PC-9 (cell line): ENCODE measurements at regions not wholly inside any gene's neighbourhood (a gene's known extent, or its start where the extent isn't known, plus 50 kb on each side); places are given as distances from the start of the nearest gene placed in this dataset.

Experiments
- BruUV-seq: library from RNA; stranded (reverse); fragments of 400-500 nt; replicated peaks from 2 replicates; lab custom pipeline; 2021; lab: Mats Ljungman, UMichigan
- CTCF ChIA-PET: fragments of 300-600 bp; sonication (Branson Sonifier 250); formaldehyde crosslinking; loops from one replicate; lab custom pipeline; 2022; ENCODE audit warnings: antibody characterized with exemption; lab: Charles Lee
- POLR2A ChIA-PET: fragments of 300-600 bp; sonication (Branson Sonifier 250); formaldehyde crosslinking; loops from one replicate; lab custom pipeline; 2022; ENCODE audit warnings: antibody characterized with exemption; ENCODE audit not compliant: unreplicated experiment; lab: Charles Lee
- DNase-seq, 2 experiments: peaks; one replicate each; pipeline versions ENCODE4 v3.0.0 to v3.0.0-alpha.2; 2015 to 2022; ENCODE audit warnings: mixed read lengths in 1 of 2
- H2AFZ ChIP-seq: fragments of 200-600 bp; sonication (generic); 2 replicates; pipeline ENCODE4 v1.8.1; 2017; ENCODE audit warnings: antibody characterized with exemption
- H3F3A ChIP-seq: fragments of 200-600 bp; sonication (generic); 2 replicates; pipeline ENCODE4 v1.8.1; 2017; ENCODE audit warnings: antibody characterized with exemption, mild to moderate bottlenecking, low read depth; ENCODE audit not compliant: insufficient read depth
- H3K27ac ChIP-seq: fragments of 200-600 bp; sonication (generic); 2 replicates; pipeline ENCODE4 v1.6.1; 2016; ENCODE audit warnings: mixed run types
- H3K27me3 ChIP-seq: fragments of 200-600 bp; sonication (generic); 2 replicates; pipeline ENCODE4 v1.6.1; 2016; ENCODE audit warnings: low read depth, mixed run types; ENCODE audit not compliant: insufficient read depth
- H3K36me3 ChIP-seq: fragments of 200-600 bp; sonication (generic); 2 replicates; pipeline ENCODE4 v1.6.1; 2016; ENCODE audit warnings: low read depth, mixed run types
- H3K4me1 ChIP-seq: fragments of 200-600 bp; sonication (generic); replicated peaks from 2 replicates; pipeline ENCODE4 v1.6.1; 2016; ENCODE audit warnings: mixed run types; ENCODE audit not compliant: insufficient read depth
- H3K4me2 ChIP-seq: fragments of 200-600 bp; sonication (generic); 2 replicates; pipeline ENCODE4 v1.6.1; 2017; ENCODE audit warnings: mixed run types
- H3K4me3 ChIP-seq: fragments of 200-600 bp; sonication (generic); 2 replicates; pipeline ENCODE4 v1.6.1; 2016; ENCODE audit warnings: mixed run types
- H3K79me2 ChIP-seq: fragments of 200-600 bp; sonication (generic); 2 replicates; pipeline ENCODE4 v1.6.1; 2017; ENCODE audit warnings: low read depth, mixed run types
- H3K9me2 ChIP-seq: fragments of 200-600 bp; sonication (generic); 2 replicates; pipeline ENCODE4 v1.8.1; 2017; ENCODE audit warnings: mild to moderate bottlenecking; ENCODE audit not compliant: insufficient read depth
- H3K9me3 ChIP-seq: fragments of 200-600 bp; sonication (generic); 2 replicates; pipeline ENCODE4 v1.8.1; 2016; ENCODE audit warnings: low read depth; ENCODE audit not compliant: insufficient read depth
- H4K20me1 ChIP-seq: fragments of 200-600 bp; sonication (generic); 2 replicates; pipeline ENCODE4 v1.8.1; 2017; ENCODE audit not compliant: insufficient read depth
- EZH2 ChIP-seq: fragments of 200-600 bp; sonication (generic); IDR thresholded peaks from 2 replicates; pipeline ENCODE4 v1.8.0; 2017; ENCODE audit warnings: antibody characterized with exemption, low read depth
- intact Hi-C: fragments of 100-400 bp; cut with micrococcal nuclease; formaldehyde crosslinking; loops from one replicate; pipeline ENCODE4 v1.10.0; 2022; ENCODE audit not compliant: unreplicated experiment
- TF ChIP-seq, protein P1 (sequence below): fragments of 200-600 bp; sonication (generic); conservative IDR thresholded peaks from 2 replicates; pipeline ENCODE4 v1.6.1; 2017; ENCODE audit warnings: mixed run types, antibody characterized with exemption, mild to moderate bottlenecking, moderate library complexity

GRCh38 chr5:101788797-101789196 lies 507.3 kb downstream of the SLCO4C1 start:
- no peaks in the 10 kb centered on the region for H3K79me2 ChIP-seq
- no TSS peak for BruUV-seq
- no peak overlapping the region for H3K27ac ChIP-seq
- no peak overlapping the region for H3K4me3 ChIP-seq
- DNase-seq = no peak
- H3K36me3 ChIP-seq = no peaks in the 10 kb centered on the region
- CTCF ChIA-PET = no interaction called here
- H4K20me1 ChIP-seq = no peaks in the 10 kb centered on the region
- no peaks in the 10 kb centered on the region for H3K27me3 ChIP-seq
- intact Hi-C loops = no loop called here
- H3K4me1 ChIP-seq = no peaks in the 10 kb centered on the region
- TF ChIP-seq EZH2 = no peak
- H2AFZ ChIP-seq = no peak overlapping the region
- no peaks in the 10 kb centered on the region for H3K9me3 ChIP-seq
- peaks cover 6% of the 10 kb centered on the region; the same call in 1 of the 2 replicates for H3K9me2 ChIP-seq
- H3K4me2 ChIP-seq = no peak overlapping the region
- H3F3A ChIP-seq = no peaks in the 10 kb centered on the region
- POLR2A ChIA-PET = no interaction called here

GRCh38 chr5:101785090-101785489 lies 511.0 kb downstream of the SLCO4C1 start:
- TF ChIP-seq, protein P1, sequence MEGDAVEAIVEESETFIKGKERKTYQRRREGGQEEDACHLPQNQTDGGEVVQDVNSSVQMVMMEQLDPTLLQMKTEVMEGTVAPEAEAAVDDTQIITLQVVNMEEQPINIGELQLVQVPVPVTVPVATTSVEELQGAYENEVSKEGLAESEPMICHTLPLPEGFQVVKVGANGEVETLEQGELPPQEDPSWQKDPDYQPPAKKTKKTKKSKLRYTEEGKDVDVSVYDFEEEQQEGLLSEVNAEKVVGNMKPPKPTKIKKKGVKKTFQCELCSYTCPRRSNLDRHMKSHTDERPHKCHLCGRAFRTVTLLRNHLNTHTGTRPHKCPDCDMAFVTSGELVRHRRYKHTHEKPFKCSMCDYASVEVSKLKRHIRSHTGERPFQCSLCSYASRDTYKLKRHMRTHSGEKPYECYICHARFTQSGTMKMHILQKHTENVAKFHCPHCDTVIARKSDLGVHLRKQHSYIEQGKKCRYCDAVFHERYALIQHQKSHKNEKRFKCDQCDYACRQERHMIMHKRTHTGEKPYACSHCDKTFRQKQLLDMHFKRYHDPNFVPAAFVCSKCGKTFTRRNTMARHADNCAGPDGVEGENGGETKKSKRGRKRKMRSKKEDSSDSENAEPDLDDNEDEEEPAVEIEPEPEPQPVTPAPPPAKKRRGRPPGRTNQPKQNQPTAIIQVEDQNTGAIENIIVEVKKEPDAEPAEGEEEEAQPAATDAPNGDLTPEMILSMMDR = no peak
- no peak for TF ChIP-seq EZH2
- Histone ChIP-seq H3K27ac (no peak overlapping the region), H3K9me3 (no peaks in the 10 kb centered on the region), H3K27me3 (no peaks in the 10 kb centered on the region), H2AFZ (no peak overlapping the region), H4K20me1 (no peaks in the 10 kb centered on the region), H3K36me3 (no peaks in the 10 kb centered on the region), H3K9me2 (peaks cover 6% of the 10 kb centered on the region; the same call in 1 of the 2 replicates), H3K4me1 (no peaks in the 10 kb centered on the region), H3K4me3 (no peak overlapping the region), H3K79me2 (no peaks in the 10 kb centered on the region), H3F3A (no peaks in the 10 kb centered on the region), H3K4me2 (no peak overlapping the region)
- no peak for DNase-seq
- no TSS peak for BruUV-seq
- ChIA-PET POLR2A (no interaction called here), CTCF (no interaction called here)
- intact Hi-C loops = no loop called here

- ChIA-PET POLR2A (interaction anchor here (0.7 kb wide), 1 partner anchor 723 kb away, joined by 3 read pairs; no protein-coding TSS in a partner anchor), CTCF (no interaction called here)
- no peak overlapping the region; the same call in 1 of the 2 replicates for H3K4me2 ChIP-seq
- H2AFZ ChIP-seq = no peak overlapping the region
- H3K9me2 ChIP-seq = peaks cover 6% of the 10 kb centered on the region; the same call in 1 of the 2 replicates
- H3K27me3 ChIP-seq = no peaks in the 10 kb centered on the region
- intact Hi-C loops = no loop called here
- no peaks in the 10 kb centered on the region for H3K79me2 ChIP-seq
- H3K4me1 ChIP-seq = no peaks in the 10 kb centered on the region
- no peaks in the 10 kb centered on the region for H3F3A ChIP-seq
- no peak overlapping the region for H3K4me3 ChIP-seq
- no peak overlapping the region for H3K27ac ChIP-seq
- no TSS peak for BruUV-seq
- no peak for TF ChIP-seq EZH2
- TF ChIP-seq, protein P1 = no peak
- no peaks in the 10 kb centered on the region for H4K20me1 ChIP-seq
- H3K36me3 ChIP-seq = no peaks in the 10 kb centered on the region
- H3K9me3 ChIP-seq = no peaks in the 10 kb centered on the region
- peak in 1 of 2 experiments; percentile 1 for DNase-seq
These were observed 512.7 kb downstream of the SLCO4C1 start for GRCh38 chr5:101783241-101784013.
